HG03280 (cell line): ENCODE measurements at regions not wholly inside any gene's neighbourhood (a gene's known extent, or its start where the extent isn't known, plus 50 kb on each side); places are given as distances from the start of the nearest gene placed in this dataset.

ENCODE experiments used
- ATAC-seq: cut with Tn5 transposase; IDR thresholded peaks from one replicate; pipeline ENCODE4 v1.9.1; 2021; ENCODE audit warnings: mild to moderate bottlenecking, moderate library complexity; ENCODE audit not compliant: unreplicated experiment

- ATAC-seq: no peak
Measured at GRCh38 chr4:64614276-64614675, 205.0 kb upstream of the TECRL start.

GRCh38 chr4:64613046-64613445 is 203.8 kb upstream of the TECRL start:
- ATAC-seq: no peak

GRCh38 chr4:64598066-64598465 is 188.8 kb upstream of the TECRL start:
- ATAC-seq: no peak

GRCh38 chr4:64594723-64595122 is 185.5 kb upstream of the TECRL start:
- ATAC-seq: no peak

- ATAC-seq: no peak
Measured at GRCh38 chr4:64588507-64588906, 179.3 kb upstream of the TECRL start.

- no peak for ATAC-seq
Measured at GRCh38 chr4:64584981-64585557, 175.8 kb upstream of the TECRL start.

- no peak for ATAC-seq
Measured at GRCh38 chr4:64584125-64584524, 174.9 kb upstream of the TECRL start.

- no peak for ATAC-seq
Measured at GRCh38 chr4:64582492-64582891, 173.2 kb upstream of the TECRL start.

- no peak for ATAC-seq
Measured at GRCh38 chr4:64581422-64581821, 172.2 kb upstream of the TECRL start.

- ATAC-seq: no peak
Measured at GRCh38 chr4:64564126-64564525, 154.9 kb upstream of the TECRL start.

GRCh38 chr4:64559571-64559970 is 150.3 kb upstream of the TECRL start:
- ATAC-seq: no peak

- ATAC-seq: no peak
Measured at GRCh38 chr4:64551125-64551524, 141.9 kb upstream of the TECRL start.

GRCh38 chr4:64545593-64545992 is 136.3 kb upstream of the TECRL start:
- no peak for ATAC-seq

- ATAC-seq: peak; percentile 89
Measured at GRCh38 chr4:64539234-64539849, 130.1 kb upstream of the TECRL start.

GRCh38 chr4:64538219-64538618 is 129.0 kb upstream of the TECRL start:
- no peak for ATAC-seq

- no peak for ATAC-seq
Measured at GRCh38 chr4:64533637-64534036, 124.4 kb upstream of the TECRL start.

- no peak for ATAC-seq
Measured at GRCh38 chr4:64533159-64533558, 123.9 kb upstream of the TECRL start.

- no peak for ATAC-seq
Measured at GRCh38 chr4:64520421-64520820, 111.2 kb upstream of the TECRL start.

GRCh38 chr4:64518600-64518999 is 109.3 kb upstream of the TECRL start:
- no peak for ATAC-seq

- no peak for ATAC-seq
Measured at GRCh38 chr4:64516176-64516575, 106.9 kb upstream of the TECRL start.

- ATAC-seq: no peak
Measured at GRCh38 chr4:64508089-64508488, 98.8 kb upstream of the TECRL start.

GRCh38 chr4:64503945-64504675 is 94.9 kb upstream of the TECRL start:
- ATAC-seq: no peak
